Peyer's patch (tissue), 4 donors: ENCODE measurements at regions not wholly inside any gene's neighbourhood (a gene's known extent, or its start where the extent isn't known, plus 50 kb on each side); places are given as distances from the start of the nearest gene placed in this dataset.

ENCODE experiments used
- DNase-seq, 3 donors: peaks; one replicate each; pipeline ENCODE4 v3.0.0-alpha.2; 2017 to 2019
- H3K27ac ChIP-seq, 4 donors: fragments of 200-600 bp; sonication (generic); one replicate each; pipeline ENCODE4 v1.5.1; 2016 to 2019
- H3K27me3 ChIP-seq, 2 donors: fragments of 200-600 bp; sonication (generic); one replicate each; pipeline ENCODE4 v1.5.1; 2019
- H3K36me3 ChIP-seq, 3 donors: fragments of 200-600 bp; sonication (generic); one replicate each; pipeline ENCODE4 v1.5.1; 2016 to 2019
- H3K4me1 ChIP-seq, 4 donors: fragments of 200-600 bp; sonication (generic); one replicate each; pipeline ENCODE4 v1.5.1; 2016 to 2019
- H3K4me3 ChIP-seq, 4 donors: fragments of 200-600 bp; sonication (generic); 1 replicate in 3 of 4; 2 replicates in 1 of 4; pipeline ENCODE4 v1.5.1; 2016 to 2019; ENCODE audit warnings: mild to moderate bottlenecking in 1 of 4
- H3K9me3 ChIP-seq, 4 donors: fragments of 200-600 bp; sonication (generic); one replicate each; pipeline ENCODE4 v1.5.1; 2016 to 2019; ENCODE audit warnings: mild to moderate bottlenecking in 1 of 4
- CTCF ChIP-seq, 6 experiments: fragments of 450-650 bp in 4 of 6; fragments of 200-600 bp in 2 of 6; sonication (generic) in 1 of 6; IDR thresholded peaks; one replicate each; pipeline ENCODE4 v1.5.1; 2017 to 2019; ENCODE audit warnings: antibody characterized with exemption in 6 of 6, mild to moderate bottlenecking in 3 of 6, moderate library complexity in 1 of 6
- POLR2A ChIP-seq, 2 donors: fragments of 450-650 bp; IDR thresholded peaks; one replicate each; pipeline ENCODE4 v1.5.1; 2017; ENCODE audit warnings: antibody characterized with exemption in 2 of 2, mild to moderate bottlenecking in 2 of 2, moderate library complexity in 2 of 2

- no peak overlapping the region for H3K27ac ChIP-seq
- DNase-seq: no peak
- H3K36me3 ChIP-seq: no peaks in the 10 kb centered on the region
- no peaks in the 10 kb centered on the region for H3K4me1 ChIP-seq
- TF ChIP-seq CTCF (IDR thresholded peaks at IDR 0.05): no peak
- TF ChIP-seq POLR2A (IDR thresholded peaks at IDR 0.05): no peak
- H3K27me3 ChIP-seq: no peaks in the 10 kb centered on the region
- no peak overlapping the region for H3K4me3 ChIP-seq
- no peaks in the 10 kb centered on the region for H3K9me3 ChIP-seq
Observed at GRCh38 chrX:786441-786881, 155.9 kb downstream of the SHOX start.

DNA sequence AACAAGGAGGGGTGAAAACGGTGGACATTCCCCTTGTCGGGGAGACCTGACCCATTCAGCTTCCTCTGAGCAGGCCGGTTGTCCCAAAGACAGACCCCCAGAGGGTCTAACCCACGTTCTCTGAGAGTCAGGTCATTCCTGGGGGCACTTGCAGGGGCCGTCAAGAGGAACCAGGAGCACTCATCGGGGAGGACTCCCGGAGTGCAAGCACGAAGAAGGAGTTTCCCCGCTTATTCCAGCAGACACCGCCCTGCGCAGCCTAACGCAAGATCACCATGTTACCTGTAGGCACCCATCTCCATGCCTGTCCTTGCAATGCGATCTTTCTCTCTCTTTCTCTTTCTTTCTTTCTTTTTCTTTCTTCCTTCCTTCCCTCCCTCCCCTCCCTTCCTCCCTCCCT is 154.2 kb downstream of the SHOX start:
- no peak for DNase-seq
- Histone ChIP-seq H3K4me1 (no peaks in the 10 kb centered on the region), H3K9me3 (no peaks in the 10 kb centered on the region), H3K27ac (no peak overlapping the region), H3K27me3 (no peaks in the 10 kb centered on the region), H3K36me3 (no peaks in the 10 kb centered on the region), H3K4me3 (no peak overlapping the region)
- TF ChIP-seq CTCF (IDR thresholded peaks at IDR 0.05) (no peak), POLR2A (IDR thresholded peaks at IDR 0.05) (no peak)

- no peaks in the 10 kb centered on the region for H3K27me3 ChIP-seq
- no peaks in the 10 kb centered on the region for H3K9me3 ChIP-seq
- H3K4me3 ChIP-seq: no peak overlapping the region
- no peak overlapping the region for H3K27ac ChIP-seq
- H3K36me3 ChIP-seq: no peaks in the 10 kb centered on the region
- no peaks in the 10 kb centered on the region for H3K4me1 ChIP-seq
- TF ChIP-seq POLR2A (IDR thresholded peaks at IDR 0.05): no peak
- no peak for TF ChIP-seq CTCF (IDR thresholded peaks at IDR 0.05)
- DNase-seq: no peak
Observed at GRCh38 chrX:781224-782204, 150.9 kb downstream of the SHOX start.

- no peak for TF ChIP-seq CTCF (IDR thresholded peaks at IDR 0.05)
- TF ChIP-seq POLR2A (IDR thresholded peaks at IDR 0.05): no peak
- Histone ChIP-seq H3K27me3 (no peaks in the 10 kb centered on the region), H3K9me3 (no peaks in the 10 kb centered on the region), H3K4me1 (no peaks in the 10 kb centered on the region), H3K27ac (no peak overlapping the region), H3K36me3 (no peaks in the 10 kb centered on the region), H3K4me3 (no peak overlapping the region)
- no peak for DNase-seq
Observed at GRCh38 chrX:776529-777230, 146.1 kb downstream of the SHOX start.

- no peaks in the 10 kb centered on the region for H3K36me3 ChIP-seq
- DNase-seq: no peak
- H3K4me1 ChIP-seq: no peaks in the 10 kb centered on the region
Observed at GRCh38 chrX:776061-776460, 145.5 kb downstream of the SHOX start.

More at GRCh38 chrX:776061-776460, 145.5 kb downstream of the SHOX start:
- H3K4me3 ChIP-seq: no peak overlapping the region
- H3K27ac ChIP-seq: no peak overlapping the region
- H3K27me3 ChIP-seq: no peaks in the 10 kb centered on the region
- TF ChIP-seq CTCF (IDR thresholded peaks at IDR 0.05) (no peak), POLR2A (IDR thresholded peaks at IDR 0.05) (no peak)
- H3K9me3 ChIP-seq: no peaks in the 10 kb centered on the region
